ENCODE measurements at regions not wholly inside any gene's neighbourhood (a gene's known extent, or its start where the extent isn't known, plus 50 kb on each side); places are given as distances from the start of the nearest gene placed in this dataset.

GRCh38 chr7:82593780-82594179 is 150.2 kb upstream of the CACNA2D1 start:
- TF ChIP-seq POLR2A (IDR thresholded peaks at IDR 0.05; ENCODE audit: low read length) (no peak), RAD21 (conservative IDR thresholded peaks at IDR 0.05 in 1 of 2, IDR thresholded peaks at IDR 0.05 in 1 of 2) (no peak), CTCF (IDR thresholded peaks at IDR 0.05) (no peak), FOSL2 (IDR thresholded peaks at IDR 0.05) (no peak), FOSL2 (CRISPR knock-in tag; IDR thresholded peaks at IDR 0.05) (no peak), PHF8 (IDR thresholded peaks at IDR 0.05; ENCODE audit: borderline replicate concordance, low read depth) (no peak)

All from A549 (cell line).